ENCODE measurements at regions not wholly inside any gene's neighbourhood (a gene's known extent, or its start where the extent isn't known, plus 50 kb on each side); places are given as distances from the start of the nearest gene placed in this dataset.

DNA sequence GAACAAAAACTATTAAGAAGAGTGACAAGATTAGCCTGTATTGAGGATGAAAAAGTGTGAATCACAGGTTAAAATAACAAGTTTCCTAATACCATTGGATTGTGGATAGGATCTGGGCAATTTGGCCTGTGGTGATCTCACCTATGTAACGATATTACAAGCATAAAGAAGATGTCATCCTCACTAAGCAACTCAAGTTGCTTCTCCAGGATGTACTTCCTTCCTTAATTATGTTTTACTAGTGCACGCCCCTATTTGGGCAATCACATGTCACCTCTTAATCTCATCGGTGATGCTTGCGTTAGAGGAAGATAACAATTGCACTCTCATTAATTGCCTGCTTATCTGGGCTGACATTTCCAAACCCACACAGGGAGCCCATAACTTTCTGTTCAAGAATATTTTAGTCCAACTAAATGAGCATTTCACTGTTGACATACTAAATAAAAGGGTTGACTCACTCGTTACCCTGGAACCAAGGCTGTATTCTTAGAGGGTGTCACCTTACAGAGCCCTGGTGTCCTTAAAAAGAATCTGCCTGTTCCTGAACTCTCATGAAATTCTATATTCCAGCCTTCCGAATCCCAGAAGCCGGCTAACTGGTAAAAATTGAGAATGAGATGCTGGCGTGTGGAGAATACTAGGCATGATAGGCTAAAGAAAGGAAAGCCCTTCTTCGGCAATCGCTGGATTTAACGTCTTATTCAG is 88.2 kb upstream of the ATXN1 start:
- TF ChIP-seq, protein P1, sequence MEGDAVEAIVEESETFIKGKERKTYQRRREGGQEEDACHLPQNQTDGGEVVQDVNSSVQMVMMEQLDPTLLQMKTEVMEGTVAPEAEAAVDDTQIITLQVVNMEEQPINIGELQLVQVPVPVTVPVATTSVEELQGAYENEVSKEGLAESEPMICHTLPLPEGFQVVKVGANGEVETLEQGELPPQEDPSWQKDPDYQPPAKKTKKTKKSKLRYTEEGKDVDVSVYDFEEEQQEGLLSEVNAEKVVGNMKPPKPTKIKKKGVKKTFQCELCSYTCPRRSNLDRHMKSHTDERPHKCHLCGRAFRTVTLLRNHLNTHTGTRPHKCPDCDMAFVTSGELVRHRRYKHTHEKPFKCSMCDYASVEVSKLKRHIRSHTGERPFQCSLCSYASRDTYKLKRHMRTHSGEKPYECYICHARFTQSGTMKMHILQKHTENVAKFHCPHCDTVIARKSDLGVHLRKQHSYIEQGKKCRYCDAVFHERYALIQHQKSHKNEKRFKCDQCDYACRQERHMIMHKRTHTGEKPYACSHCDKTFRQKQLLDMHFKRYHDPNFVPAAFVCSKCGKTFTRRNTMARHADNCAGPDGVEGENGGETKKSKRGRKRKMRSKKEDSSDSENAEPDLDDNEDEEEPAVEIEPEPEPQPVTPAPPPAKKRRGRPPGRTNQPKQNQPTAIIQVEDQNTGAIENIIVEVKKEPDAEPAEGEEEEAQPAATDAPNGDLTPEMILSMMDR (IDR thresholded peaks at IDR 0.05 in 4 of 5, conservative IDR thresholded peaks at IDR 0.05 in 1 of 5), result no peak
- TF ChIP-seq POLR2A (IDR thresholded peaks at IDR 0.05), result no peak
